Activated CD4-positive, alpha-beta T cell treated with anti-CD3 and anti-CD28 coated beads, Interleukin-2, Interleukin-6, amounts not matched to agents 100 ng/mL and 50 ng/mL, durations not matched to agents 16 hours and 8 hours (primary cell): ENCODE measurements at regions not wholly inside any gene's neighbourhood (a gene's known extent, or its start where the extent isn't known, plus 50 kb on each side); places are given as distances from the start of the nearest gene placed in this dataset.
"Not testable (repeated sequence)": the region's sequence is repeated elsewhere in the genome, so short reads cannot be mapped to it uniquely, and the experiment has no call there.

Experiments used
- DNase-seq: peaks from one replicate; pipeline ENCODE4 v3.0.0-alpha.2; 2020

GRCh38 chr6:170093658-170094596, 197.0 kb downstream of the DLL1 start:
- DNase-seq, result no peak

GRCh38 chr6:170093276-170093657, 197.6 kb downstream of the DLL1 start:
- no peak for DNase-seq

GRCh38 chr6:170092826-170093225, 198.1 kb downstream of the DLL1 start:
- DNase-seq, result no peak

GRCh38 chr6:170091639-170092579, 199.0 kb downstream of the DLL1 start:
- DNase-seq, result no peak

GRCh38 chr6:170091000-170091638, 199.8 kb downstream of the DLL1 start:
- DNase-seq, result no peak

GRCh38 chr6:170090561-170090960, 200.3 kb downstream of the DLL1 start:
- DNase-seq, result no peak

- DNase-seq, result peak; percentile 10
Measured at GRCh38 chr6:170089963-170090362, 200.9 kb downstream of the DLL1 start.

GRCh38 chr6:170088582-170088955, 202.3 kb downstream of the DLL1 start:
- peak; percentile 7 for DNase-seq

- DNase-seq, result peak; percentile 78
Measured at GRCh38 chr6:170087941-170088581, 202.8 kb downstream of the DLL1 start.

- not testable (repeated sequence) for DNase-seq
Measured at GRCh38 chr6:170087421-170087780, 203.5 kb downstream of the DLL1 start.

GRCh38 chr6:170086639-170087420, 204.0 kb downstream of the DLL1 start:
- DNase-seq, result no peak

- DNase-seq, result no peak
Measured at GRCh38 chr6:170085475-170086401, 205.1 kb downstream of the DLL1 start.

- no peak for DNase-seq
Measured at GRCh38 chr6:170084166-170084730, 206.6 kb downstream of the DLL1 start.

- DNase-seq, result no peak
Measured at GRCh38 chr6:170083236-170084051, 207.4 kb downstream of the DLL1 start.

GRCh38 chr6:170082531-170083187, 208.2 kb downstream of the DLL1 start:
- DNase-seq, result peak; percentile 13

- DNase-seq, result no peak
Measured at GRCh38 chr6:170082067-170082466, 208.8 kb downstream of the DLL1 start.

- DNase-seq, result no peak
Measured at GRCh38 chr6:170081556-170081955, 209.3 kb downstream of the DLL1 start.

- no peak for DNase-seq
Measured at GRCh38 chr6:170080828-170081371, 210.0 kb downstream of the DLL1 start.
